ENCODE measurements at regions not wholly inside any gene's neighbourhood (a gene's known extent, or its start where the extent isn't known, plus 50 kb on each side); places are given as distances from the start of the nearest gene placed in this dataset.

DNA sequence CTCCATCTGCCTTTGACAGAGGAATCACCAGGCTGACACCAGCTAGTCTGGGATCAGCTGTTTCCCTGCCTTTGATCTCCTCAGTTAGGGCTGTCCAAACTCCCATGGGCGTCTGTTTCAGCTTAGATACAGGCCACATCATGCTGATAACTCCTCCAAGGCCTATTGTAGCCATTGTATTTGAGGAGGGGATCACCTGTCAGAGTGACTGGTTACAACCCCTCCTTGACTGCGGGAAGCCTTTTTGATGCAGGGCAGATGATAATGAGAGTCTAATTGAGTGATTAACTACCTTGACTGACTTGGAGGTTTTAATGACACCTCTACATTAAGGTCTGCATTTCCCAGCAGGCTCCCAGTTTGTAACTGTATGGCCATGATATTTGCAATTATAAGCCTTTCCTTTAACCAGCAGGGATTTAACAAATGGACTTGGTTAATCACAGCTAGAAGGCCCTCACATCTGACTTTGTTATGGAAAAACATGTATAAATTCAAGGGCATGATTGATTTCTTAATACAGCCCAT is 863.5 kb downstream of the KCNJ2 start:
- Mint-ChIP-seq H3K27ac (no peak overlapping the region), H3K9me3 (ENCODE audit: insufficient read depth) (no peaks in the 10 kb centered on the region), H3K27me3 (no peaks in the 10 kb centered on the region), H3K4me1 (no peaks in the 10 kb centered on the region), H3K4me3 (no peak overlapping the region)
- Histone ChIP-seq H3K4me3 (ENCODE audit: control extremely low read depth in 1 of 5, extremely low read depth in 1 of 5, insufficient read depth in 1 of 5, low read depth in 2 of 5, low read length in 4 of 5) (no peak overlapping the region), H3K79me2 (ENCODE audit: control insufficient read depth, insufficient read depth, low read length) (no peaks in the 10 kb centered on the region), H3K36me3 (replicated peaks in 1 of 2; ENCODE audit: control extremely low read depth in 1 of 2, control insufficient read depth in 1 of 2, extremely low read depth in 1 of 2, insufficient read depth in 2 of 2, low read length in 1 of 2) (no peaks in the 10 kb centered on the region), H3K4me2 (replicated peaks; ENCODE audit: low read depth, low read length, poor library complexity, severe bottlenecking) (no peak overlapping the region), H3K9me3 (ENCODE audit: control extremely low read depth in 1 of 3, control insufficient read depth in 2 of 3, insufficient read depth in 1 of 3, low read length in 2 of 3) (no peaks in the 10 kb centered on the region), H3K9ac (ENCODE audit: low read length) (no peak overlapping the region), H2AFZ (ENCODE audit: insufficient read depth, low read depth, low read length, poor library complexity, severe bottlenecking) (no peak overlapping the region), H4K20me1 (ENCODE audit: control insufficient read depth, insufficient read depth, low read length, poor library complexity, severe bottlenecking) (no peaks in the 10 kb centered on the region), H3K4me1 (ENCODE audit: control insufficient read depth in 2 of 2, insufficient read depth in 2 of 2, low read length in 2 of 2) (no peaks in the 10 kb centered on the region), H3K27ac (ENCODE audit: low read length in 2 of 2) (no peak overlapping the region), H3K27me3 (replicated peaks in 1 of 4; ENCODE audit: control extremely low read depth in 1 of 4, control insufficient read depth in 3 of 4, insufficient read depth in 4 of 4, low read length in 3 of 4) (no peaks in the 10 kb centered on the region)
- WGBS (ENCODE audit: insufficient coverage): no CpG with 5 or more reads among the region's 2 CpGs
- intact Hi-C loops (cut with micrococcal nuclease): no loop called here
- no peak for DNase-seq
- no peak for TF ChIP-seq EZH2 (IDR thresholded peaks at IDR 0.05; ENCODE audit: borderline replicate concordance, insufficient read depth, low read depth, low read length, poor library complexity, severe bottlenecking)
- TF ChIP-seq, protein P1, sequence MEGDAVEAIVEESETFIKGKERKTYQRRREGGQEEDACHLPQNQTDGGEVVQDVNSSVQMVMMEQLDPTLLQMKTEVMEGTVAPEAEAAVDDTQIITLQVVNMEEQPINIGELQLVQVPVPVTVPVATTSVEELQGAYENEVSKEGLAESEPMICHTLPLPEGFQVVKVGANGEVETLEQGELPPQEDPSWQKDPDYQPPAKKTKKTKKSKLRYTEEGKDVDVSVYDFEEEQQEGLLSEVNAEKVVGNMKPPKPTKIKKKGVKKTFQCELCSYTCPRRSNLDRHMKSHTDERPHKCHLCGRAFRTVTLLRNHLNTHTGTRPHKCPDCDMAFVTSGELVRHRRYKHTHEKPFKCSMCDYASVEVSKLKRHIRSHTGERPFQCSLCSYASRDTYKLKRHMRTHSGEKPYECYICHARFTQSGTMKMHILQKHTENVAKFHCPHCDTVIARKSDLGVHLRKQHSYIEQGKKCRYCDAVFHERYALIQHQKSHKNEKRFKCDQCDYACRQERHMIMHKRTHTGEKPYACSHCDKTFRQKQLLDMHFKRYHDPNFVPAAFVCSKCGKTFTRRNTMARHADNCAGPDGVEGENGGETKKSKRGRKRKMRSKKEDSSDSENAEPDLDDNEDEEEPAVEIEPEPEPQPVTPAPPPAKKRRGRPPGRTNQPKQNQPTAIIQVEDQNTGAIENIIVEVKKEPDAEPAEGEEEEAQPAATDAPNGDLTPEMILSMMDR (IDR thresholded peaks at IDR 0.05): no peak
- ChIA-PET CTCF (no interaction called here), POLR2A (no interaction called here)
- ATAC-seq (ENCODE audit: low read depth): no peak

DNA sequence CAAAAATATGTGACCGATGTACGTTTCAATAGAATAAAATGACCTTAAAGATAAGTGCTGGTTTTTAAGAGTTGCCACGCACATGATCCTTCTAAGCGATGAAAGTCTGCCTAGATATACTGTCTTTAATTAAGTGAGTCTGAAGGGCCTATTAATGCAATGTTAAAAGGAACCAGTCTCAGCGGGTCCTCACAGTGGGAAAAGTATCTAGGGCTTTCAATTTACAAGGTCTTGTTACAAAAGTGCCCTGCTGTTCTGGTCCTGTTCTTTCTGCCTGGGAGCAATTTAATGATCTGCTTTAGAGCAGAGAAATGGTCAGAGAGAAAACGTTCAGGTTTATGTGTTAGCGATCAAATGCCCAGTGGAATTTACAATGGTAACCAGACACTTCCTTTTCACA is 864.0 kb downstream of the KCNJ2 start:
- Mint-ChIP-seq H3K4me3 (no peak overlapping the region), H3K9me3 (ENCODE audit: insufficient read depth) (no peaks in the 10 kb centered on the region), H3K27ac (no peak overlapping the region), H3K4me1 (no peaks in the 10 kb centered on the region), H3K27me3 (no peaks in the 10 kb centered on the region)
- no peaks in the 10 kb centered on the region for H4K20me1 ChIP-seq (ENCODE audit: control insufficient read depth, insufficient read depth, low read length, poor library complexity, severe bottlenecking)
- intact Hi-C loops (cut with micrococcal nuclease): no loop called here
- H3K4me1 ChIP-seq (ENCODE audit: control insufficient read depth in 2 of 2, insufficient read depth in 2 of 2, low read length in 2 of 2): no peaks in the 10 kb centered on the region
- no peaks in the 10 kb centered on the region for H3K27me3 ChIP-seq (replicated peaks in 1 of 4; ENCODE audit: control extremely low read depth in 1 of 4, control insufficient read depth in 3 of 4, insufficient read depth in 4 of 4, low read length in 3 of 4)
- no peak overlapping the region for H3K4me3 ChIP-seq (ENCODE audit: control extremely low read depth in 1 of 5, extremely low read depth in 1 of 5, insufficient read depth in 1 of 5, low read depth in 2 of 5, low read length in 4 of 5)
- no peaks in the 10 kb centered on the region for H3K9me3 ChIP-seq (ENCODE audit: control extremely low read depth in 1 of 3, control insufficient read depth in 2 of 3, insufficient read depth in 1 of 3, low read length in 2 of 3)
- H3K27ac ChIP-seq (ENCODE audit: low read length in 2 of 2): no peak overlapping the region
- POLR2A ChIA-PET: no interaction called here
- H3K36me3 ChIP-seq (replicated peaks in 1 of 2; ENCODE audit: control extremely low read depth in 1 of 2, control insufficient read depth in 1 of 2, extremely low read depth in 1 of 2, insufficient read depth in 2 of 2, low read length in 1 of 2): no peaks in the 10 kb centered on the region
- 89% methylated on average over 5 of the region's 7 CpGs for WGBS (ENCODE audit: insufficient coverage)
- ATAC-seq (ENCODE audit: low read depth): no peak
- no peak overlapping the region for H2AFZ ChIP-seq (ENCODE audit: insufficient read depth, low read depth, low read length, poor library complexity, severe bottlenecking)
- H3K4me2 ChIP-seq (replicated peaks; ENCODE audit: low read depth, low read length, poor library complexity, severe bottlenecking): no peak overlapping the region
- no peaks in the 10 kb centered on the region for H3K79me2 ChIP-seq (ENCODE audit: control insufficient read depth, insufficient read depth, low read length)
- H3K9ac ChIP-seq (ENCODE audit: low read length): no peak overlapping the region
- no peak for DNase-seq
- TF ChIP-seq EZH2 (IDR thresholded peaks at IDR 0.05; ENCODE audit: borderline replicate concordance, insufficient read depth, low read depth, low read length, poor library complexity, severe bottlenecking): no peak
- TF ChIP-seq, protein P1 (IDR thresholded peaks at IDR 0.05): no peak
- CTCF ChIA-PET: no interaction called here

All from B cell (primary cell).